ENCODE measurements at regions not wholly inside any gene's neighbourhood (a gene's known extent, or its start where the extent isn't known, plus 50 kb on each side); places are given as distances from the start of the nearest gene placed in this dataset.

DNA sequence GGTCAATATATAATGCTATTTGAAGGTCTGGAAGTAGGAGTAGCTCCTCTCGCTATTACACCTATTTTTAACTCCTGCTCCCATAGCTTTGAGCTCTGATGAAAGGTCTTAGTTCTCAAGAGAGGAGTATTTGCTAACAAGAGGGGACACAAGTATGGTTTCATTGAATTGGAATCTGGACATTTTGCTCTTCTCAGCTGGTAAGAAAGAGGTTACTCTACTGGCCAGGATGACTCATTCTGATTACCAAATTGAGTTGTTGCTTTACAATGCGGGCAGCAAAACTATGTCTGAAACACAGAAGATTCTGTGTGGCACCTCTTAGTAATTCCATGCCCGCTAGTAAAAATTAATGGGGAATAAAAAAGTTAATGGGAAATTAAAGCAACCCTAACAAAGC lies 63.6 kb upstream of the EP300 start:
- TF ChIP-seq FOXJ3 (CRISPR knock-in tag; IDR thresholded peaks at IDR 0.05), result no peak
- TF ChIP-seq TAF1 (IDR thresholded peaks at IDR 0.05; ENCODE audit: borderline replicate concordance, low read depth, low read length), result no peak
- TF ChIP-seq EP300 (IDR thresholded peaks at IDR 0.05; ENCODE audit: borderline replicate concordance in 1 of 2, low read depth in 1 of 2, low read length in 1 of 2), result no peak
- no peak for TF ChIP-seq RAD21 (IDR thresholded peaks at IDR 0.05; ENCODE audit: low read length)
- TF ChIP-seq, protein P1, sequence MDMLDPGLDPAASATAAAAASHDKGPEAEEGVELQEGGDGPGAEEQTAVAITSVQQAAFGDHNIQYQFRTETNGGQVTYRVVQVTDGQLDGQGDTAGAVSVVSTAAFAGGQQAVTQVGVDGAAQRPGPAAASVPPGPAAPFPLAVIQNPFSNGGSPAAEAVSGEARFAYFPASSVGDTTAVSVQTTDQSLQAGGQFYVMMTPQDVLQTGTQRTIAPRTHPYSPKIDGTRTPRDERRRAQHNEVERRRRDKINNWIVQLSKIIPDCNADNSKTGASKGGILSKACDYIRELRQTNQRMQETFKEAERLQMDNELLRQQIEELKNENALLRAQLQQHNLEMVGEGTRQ (IDR thresholded peaks at IDR 0.05; ENCODE audit: borderline replicate concordance, low read depth, low read length), result no peak
- no peak for TF ChIP-seq RFX5 (IDR thresholded peaks at IDR 0.05; ENCODE audit: low read length)
